Uterus (tissue), 3 donors: ENCODE measurements at regions not wholly inside any gene's neighbourhood (a gene's known extent, or its start where the extent isn't known, plus 50 kb on each side); places are given as distances from the start of the nearest gene placed in this dataset.

Experiments used
- DNase-seq, 2 donors: peaks; one replicate each; pipeline ENCODE4 v3.0.0-alpha.2; 2019 to 2020
- H3K27ac ChIP-seq, 2 donors: fragments of 200-600 bp; sonication (generic); 1 replicate in 1 of 2; 2 replicates in 1 of 2; pipeline ENCODE4 v1.5.1; 2016 to 2018
- H3K27me3 ChIP-seq, 2 donors: fragments of 200-600 bp; sonication (generic); one replicate each; pipeline ENCODE4 v1.5.1; 2018 to 2019; ENCODE audit warnings: control low read depth in 1 of 2
- H3K36me3 ChIP-seq, 2 donors: fragments of 200-600 bp; sonication (generic); one replicate each; pipeline ENCODE4 v1.5.1; 2019; ENCODE audit warnings: control low read depth in 1 of 2
- H3K4me1 ChIP-seq, 2 donors: fragments of 200-600 bp; sonication (generic); one replicate each; pipeline ENCODE4 v1.5.1; 2018 to 2019; ENCODE audit warnings: control low read depth in 1 of 2
- H3K4me3 ChIP-seq, 2 donors: fragments of 200-600 bp; sonication (generic); 1 replicate in 1 of 2; 2 replicates in 1 of 2; pipeline ENCODE4 v1.5.1; 2018 to 2019; ENCODE audit warnings: mild to moderate bottlenecking in 1 of 2
- H3K9me3 ChIP-seq, 2 donors: fragments of 200-600 bp; sonication (generic); one replicate each; pipeline ENCODE4 v1.5.1; 2019; ENCODE audit warnings: control low read depth in 1 of 2
- POLR2A ChIP-seq, 2 donors: fragments of 450-650 bp; IDR thresholded peaks; one replicate each; pipeline ENCODE4 v1.6.1; 2016; ENCODE audit warnings: antibody characterized with exemption in 2 of 2, mild to moderate bottlenecking in 1 of 2, moderate library complexity in 1 of 2
- intact Hi-C: fragments of 100-400 bp; cut with DNase I; formaldehyde crosslinking; loops from one replicate; pipeline ENCODE4 v1.15.1; 2023; ENCODE audit warnings: low total_unique reads
- TF ChIP-seq, protein P1 (sequence below), 4 experiments: fragments of 200-600 bp in 2 of 4; fragments of 450-650 bp in 2 of 4; sonication (generic) in 2 of 4; IDR thresholded peaks; one replicate each; pipeline ENCODE4 v1.5.1; 2016 to 2019; ENCODE audit warnings: antibody characterized with exemption in 4 of 4, mild to moderate bottlenecking in 2 of 4, moderate library complexity in 1 of 4
- donor health status: DM: yes; HTN: yes; CAD: no.

DNA sequence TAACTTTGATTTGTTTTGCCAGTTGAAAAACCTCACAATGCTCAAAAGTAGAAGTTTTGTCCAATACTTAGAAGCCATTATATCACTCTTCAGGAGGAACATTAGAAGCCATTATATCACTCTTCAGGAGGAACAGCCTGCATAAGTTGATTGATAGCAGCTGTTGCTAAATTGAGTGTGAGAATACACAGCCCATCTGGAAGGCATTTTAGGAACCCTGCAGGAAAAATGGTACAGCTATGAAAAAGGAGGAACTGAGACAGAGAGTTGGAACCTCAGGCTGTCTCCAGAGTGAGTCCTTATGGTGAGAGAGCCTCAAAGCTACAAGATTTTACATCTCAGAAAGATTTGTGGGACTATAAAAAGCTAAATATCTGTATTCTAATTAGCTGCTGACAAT, 207.0 kb downstream of the MYRFL start:
- Histone ChIP-seq H3K27me3 (no peaks in the 10 kb centered on the region), H3K27ac (no peak overlapping the region), H3K4me3 (no peak overlapping the region), H3K36me3 (no peaks in the 10 kb centered on the region), H3K9me3 (no peaks in the 10 kb centered on the region), H3K4me1 (no peaks in the 10 kb centered on the region)
- TF ChIP-seq, protein P1, sequence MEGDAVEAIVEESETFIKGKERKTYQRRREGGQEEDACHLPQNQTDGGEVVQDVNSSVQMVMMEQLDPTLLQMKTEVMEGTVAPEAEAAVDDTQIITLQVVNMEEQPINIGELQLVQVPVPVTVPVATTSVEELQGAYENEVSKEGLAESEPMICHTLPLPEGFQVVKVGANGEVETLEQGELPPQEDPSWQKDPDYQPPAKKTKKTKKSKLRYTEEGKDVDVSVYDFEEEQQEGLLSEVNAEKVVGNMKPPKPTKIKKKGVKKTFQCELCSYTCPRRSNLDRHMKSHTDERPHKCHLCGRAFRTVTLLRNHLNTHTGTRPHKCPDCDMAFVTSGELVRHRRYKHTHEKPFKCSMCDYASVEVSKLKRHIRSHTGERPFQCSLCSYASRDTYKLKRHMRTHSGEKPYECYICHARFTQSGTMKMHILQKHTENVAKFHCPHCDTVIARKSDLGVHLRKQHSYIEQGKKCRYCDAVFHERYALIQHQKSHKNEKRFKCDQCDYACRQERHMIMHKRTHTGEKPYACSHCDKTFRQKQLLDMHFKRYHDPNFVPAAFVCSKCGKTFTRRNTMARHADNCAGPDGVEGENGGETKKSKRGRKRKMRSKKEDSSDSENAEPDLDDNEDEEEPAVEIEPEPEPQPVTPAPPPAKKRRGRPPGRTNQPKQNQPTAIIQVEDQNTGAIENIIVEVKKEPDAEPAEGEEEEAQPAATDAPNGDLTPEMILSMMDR (IDR thresholded peaks at IDR 0.05): no peak
- TF ChIP-seq POLR2A (IDR thresholded peaks at IDR 0.05): no peak
- no peak for DNase-seq
- intact Hi-C loops: no loop called here

DNA sequence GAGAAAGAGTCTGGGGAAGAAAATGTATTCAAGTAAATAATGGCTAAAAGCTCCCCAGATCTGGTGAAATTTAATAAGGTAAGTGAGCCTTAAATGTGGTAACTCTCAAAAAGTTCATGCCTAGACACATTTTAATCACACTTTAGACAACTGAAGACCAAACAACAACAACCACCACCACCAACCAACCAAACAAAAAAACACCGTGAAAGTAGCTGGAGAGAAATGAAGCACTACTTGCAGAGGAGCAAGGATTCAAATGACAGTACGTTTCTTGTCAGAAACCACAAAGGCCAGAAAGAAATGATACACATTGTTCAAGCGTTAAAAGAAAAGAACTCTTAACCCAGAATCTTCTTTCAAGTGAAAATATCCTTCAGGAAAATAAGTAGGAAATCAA, 208.3 kb downstream of the MYRFL start:
- TF ChIP-seq, protein P1 (IDR thresholded peaks at IDR 0.05): no peak
- TF ChIP-seq POLR2A (IDR thresholded peaks at IDR 0.05): no peak
- no peak overlapping the region for H3K27ac ChIP-seq
- no peaks in the 10 kb centered on the region for H3K36me3 ChIP-seq
- no peaks in the 10 kb centered on the region for H3K4me1 ChIP-seq
- intact Hi-C loops: no loop called here
- no peaks in the 10 kb centered on the region for H3K27me3 ChIP-seq
- H3K9me3 ChIP-seq: no peaks in the 10 kb centered on the region
- H3K4me3 ChIP-seq: no peak overlapping the region
- no peak for DNase-seq

DNA sequence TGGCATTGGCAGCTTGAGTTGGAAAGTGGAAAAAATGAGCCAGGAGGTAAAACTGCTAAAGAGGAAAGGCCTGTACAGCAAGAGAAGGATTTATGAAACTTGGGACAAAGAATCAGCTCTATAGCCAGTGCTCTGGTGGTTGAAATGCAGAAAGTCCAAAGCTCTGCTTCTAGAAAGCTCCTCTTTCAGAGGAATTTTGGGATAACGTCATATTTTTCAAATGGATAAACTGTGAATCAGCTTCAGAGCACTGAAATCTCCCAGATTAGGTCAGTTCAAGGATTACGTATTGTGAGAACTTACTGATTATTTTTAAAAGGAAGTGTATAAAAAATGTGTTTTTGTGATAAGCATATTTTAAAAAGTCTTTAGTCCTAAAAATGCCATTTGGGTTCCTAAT, 203.1 kb upstream of the CNOT2 start:
- Histone ChIP-seq H3K4me3 (no peak overlapping the region), H3K27ac (no peak overlapping the region)

DNA sequence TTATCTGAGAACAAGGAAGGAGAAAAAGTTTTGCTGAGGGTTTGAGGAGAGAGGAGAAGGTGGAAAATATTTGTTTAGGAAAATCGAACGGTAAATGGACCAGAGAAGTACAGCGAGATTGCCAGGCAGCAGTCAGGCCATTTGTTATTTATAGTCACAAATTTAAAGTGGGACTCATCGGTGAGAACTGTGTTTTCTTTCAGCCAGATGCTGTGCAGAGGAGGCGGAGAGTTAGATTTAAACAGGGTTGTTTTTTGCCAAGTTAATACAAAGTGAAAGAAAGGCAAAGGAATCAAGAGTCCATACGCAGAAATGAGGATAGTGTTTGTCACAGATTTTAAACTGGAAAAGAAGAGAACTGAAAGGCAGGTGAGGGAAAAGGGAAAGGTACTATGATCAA, 200.6 kb upstream of the CNOT2 start:
- intact Hi-C loops: no loop called here
- H3K9me3 ChIP-seq: no peaks in the 10 kb centered on the region
- no peaks in the 10 kb centered on the region for H3K36me3 ChIP-seq
- TF ChIP-seq, protein P1 (IDR thresholded peaks at IDR 0.05): no peak
- TF ChIP-seq POLR2A (IDR thresholded peaks at IDR 0.05): no peak
- no peaks in the 10 kb centered on the region for H3K4me1 ChIP-seq
- no peaks in the 10 kb centered on the region for H3K27me3 ChIP-seq
- H3K27ac ChIP-seq: no peak overlapping the region
- H3K4me3 ChIP-seq: no peak overlapping the region
- DNase-seq: no peak

More for the DNA sequence above, 203.1 kb upstream of the CNOT2 start:
- TF ChIP-seq POLR2A (IDR thresholded peaks at IDR 0.05): no peak
- Histone ChIP-seq H3K4me1 (no peaks in the 10 kb centered on the region), H3K9me3 (no peaks in the 10 kb centered on the region), H3K36me3 (no peaks in the 10 kb centered on the region), H3K27me3 (no peaks in the 10 kb centered on the region)
- intact Hi-C loops: no loop called here
- DNase-seq: no peak

DNA sequence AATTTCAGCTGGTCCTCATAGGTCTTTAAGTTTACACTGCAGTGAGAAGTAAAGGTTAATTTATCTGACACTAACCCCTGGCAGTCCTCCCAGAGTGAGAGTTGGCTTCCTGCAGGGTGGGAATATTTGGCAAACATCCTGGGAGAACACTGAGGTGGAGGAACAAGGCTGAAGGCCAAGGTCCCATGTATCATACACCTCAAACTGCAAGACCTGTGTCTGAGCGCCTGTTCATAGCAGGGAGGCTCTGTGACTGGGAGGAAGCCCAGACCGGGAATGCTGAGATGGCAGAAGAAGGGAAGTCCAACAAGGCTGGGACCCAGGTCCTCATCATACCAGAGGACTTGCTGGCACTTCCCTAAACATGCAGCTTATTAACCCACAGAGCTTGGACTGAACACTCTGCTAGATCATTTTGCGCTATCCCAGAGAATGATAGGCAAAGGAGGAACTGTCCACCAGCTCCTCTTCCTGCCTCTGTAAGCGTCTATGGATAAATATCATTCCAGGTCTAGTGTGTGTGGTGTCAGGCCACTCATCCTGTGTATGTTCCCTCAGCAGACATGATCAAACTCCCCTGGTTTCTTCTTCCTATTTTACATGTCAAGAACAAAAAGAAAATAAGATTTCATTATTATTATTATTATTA, 199.6 kb upstream of the CNOT2 start:
- no peaks in the 10 kb centered on the region for H3K4me1 ChIP-seq
- H3K27ac ChIP-seq: no peak overlapping the region
- H3K9me3 ChIP-seq: no peaks in the 10 kb centered on the region
- no peak overlapping the region for H3K4me3 ChIP-seq
- no peaks in the 10 kb centered on the region for H3K27me3 ChIP-seq
- H3K36me3 ChIP-seq: no peaks in the 10 kb centered on the region
- no peak for TF ChIP-seq POLR2A (IDR thresholded peaks at IDR 0.05)
- TF ChIP-seq, protein P1 (IDR thresholded peaks at IDR 0.05): no peak
- no peak for DNase-seq
- intact Hi-C loops: no loop called here

DNA sequence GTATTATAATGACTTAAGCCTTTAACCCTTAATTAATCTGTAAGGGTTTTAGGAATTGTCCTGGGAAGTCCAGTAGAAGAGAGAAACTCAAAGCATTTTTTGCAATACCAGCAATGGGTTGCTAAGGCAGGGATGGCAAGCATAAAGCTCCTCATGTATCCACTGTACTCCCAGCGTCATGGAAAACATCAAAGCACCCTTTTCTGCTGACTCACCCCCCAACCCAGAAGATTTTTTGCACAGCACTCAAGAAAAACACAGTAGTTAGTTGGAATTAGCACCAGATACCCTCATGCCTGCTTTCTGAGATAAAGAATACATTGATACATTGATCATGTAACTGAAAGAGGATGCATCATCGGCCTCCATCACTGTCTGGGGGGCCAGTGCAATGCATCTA, 199.1 kb upstream of the CNOT2 start:
- no peak overlapping the region for H3K4me3 ChIP-seq
- no peaks in the 10 kb centered on the region for H3K27me3 ChIP-seq
- DNase-seq: no peak
- no peak overlapping the region for H3K27ac ChIP-seq
- intact Hi-C loops: no loop called here
- no peaks in the 10 kb centered on the region for H3K4me1 ChIP-seq
- no peak for TF ChIP-seq POLR2A (IDR thresholded peaks at IDR 0.05)
- TF ChIP-seq, protein P1 (IDR thresholded peaks at IDR 0.05): no peak
- H3K9me3 ChIP-seq: no peaks in the 10 kb centered on the region
- H3K36me3 ChIP-seq: no peaks in the 10 kb centered on the region
